Ascending aorta (tissue), 2 donors: ENCODE measurements at regions not wholly inside any gene's neighbourhood (a gene's known extent, or its start where the extent isn't known, plus 50 kb on each side); places are given as distances from the start of the nearest gene placed in this dataset.

Source experiments
- DNase-seq, 2 donors: peaks; one replicate each; pipeline ENCODE4 v3.0.0-alpha.2; 2019; ENCODE audit warnings: low spot score in 2 of 2
- H3K27ac ChIP-seq, 2 donors: fragments of 200-600 bp; sonication (generic); one replicate each; pipeline ENCODE4 v1.5.1; 2016 to 2017; ENCODE audit warnings: mild to moderate bottlenecking in 1 of 2
- H3K27me3 ChIP-seq: fragments of 200-600 bp; sonication (generic); one replicate; pipeline ENCODE4 v1.5.1; 2017
- H3K36me3 ChIP-seq, 2 donors: fragments of 200-600 bp; sonication (generic); one replicate each; pipeline ENCODE4 v1.5.1; 2016
- H3K4me1 ChIP-seq, 2 donors: fragments of 200-600 bp; sonication (generic); one replicate each; pipeline ENCODE4 v1.5.1; 2016 to 2017; ENCODE audit warnings: mild to moderate bottlenecking in 1 of 2
- H3K4me3 ChIP-seq, 2 donors: fragments of 200-600 bp; sonication (generic); one replicate each; pipeline ENCODE4 v1.5.1; 2016 to 2017; ENCODE audit warnings: mild to moderate bottlenecking in 1 of 2
- H3K9me3 ChIP-seq, 2 donors: fragments of 200-600 bp; sonication (generic); one replicate each; pipeline ENCODE4 v1.5.1; 2016
- intact Hi-C: fragments of 100-400 bp; cut with DNase I; formaldehyde crosslinking; loops from one replicate; pipeline ENCODE4 v1.15.1; 2023
- TF ChIP-seq, protein P1 (sequence below), 3 experiments: fragments of 200-600 bp in 2 of 3; fragments of 450-650 bp in 1 of 3; sonication (generic) in 2 of 3; IDR thresholded peaks; one replicate each; pipeline ENCODE4 v1.5.1; 2016 to 2019; ENCODE audit warnings: antibody characterized with exemption in 3 of 3, mild to moderate bottlenecking in 1 of 3, moderate library complexity in 1 of 3

DNA sequence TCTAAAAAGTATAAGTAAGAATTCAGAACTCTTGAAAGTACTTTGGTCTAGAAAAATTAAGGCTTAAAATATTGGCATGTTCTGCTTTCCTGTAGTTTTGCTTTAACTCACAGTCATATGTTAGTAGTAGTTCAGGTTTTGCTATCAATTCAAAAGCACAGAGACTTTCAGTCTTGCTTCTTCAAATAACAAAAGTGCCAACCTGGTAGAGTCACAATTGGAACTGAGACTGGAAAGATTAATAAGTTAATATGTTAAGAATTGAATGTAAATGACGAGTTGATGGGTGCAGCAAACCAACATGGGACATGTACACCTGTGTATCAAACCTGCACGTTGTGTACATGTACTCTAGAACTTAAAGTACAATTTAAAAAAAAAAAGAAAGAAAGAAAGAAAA is 822.3 kb downstream of the MTRR start:
- TF ChIP-seq, protein P1, sequence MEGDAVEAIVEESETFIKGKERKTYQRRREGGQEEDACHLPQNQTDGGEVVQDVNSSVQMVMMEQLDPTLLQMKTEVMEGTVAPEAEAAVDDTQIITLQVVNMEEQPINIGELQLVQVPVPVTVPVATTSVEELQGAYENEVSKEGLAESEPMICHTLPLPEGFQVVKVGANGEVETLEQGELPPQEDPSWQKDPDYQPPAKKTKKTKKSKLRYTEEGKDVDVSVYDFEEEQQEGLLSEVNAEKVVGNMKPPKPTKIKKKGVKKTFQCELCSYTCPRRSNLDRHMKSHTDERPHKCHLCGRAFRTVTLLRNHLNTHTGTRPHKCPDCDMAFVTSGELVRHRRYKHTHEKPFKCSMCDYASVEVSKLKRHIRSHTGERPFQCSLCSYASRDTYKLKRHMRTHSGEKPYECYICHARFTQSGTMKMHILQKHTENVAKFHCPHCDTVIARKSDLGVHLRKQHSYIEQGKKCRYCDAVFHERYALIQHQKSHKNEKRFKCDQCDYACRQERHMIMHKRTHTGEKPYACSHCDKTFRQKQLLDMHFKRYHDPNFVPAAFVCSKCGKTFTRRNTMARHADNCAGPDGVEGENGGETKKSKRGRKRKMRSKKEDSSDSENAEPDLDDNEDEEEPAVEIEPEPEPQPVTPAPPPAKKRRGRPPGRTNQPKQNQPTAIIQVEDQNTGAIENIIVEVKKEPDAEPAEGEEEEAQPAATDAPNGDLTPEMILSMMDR (IDR thresholded peaks at IDR 0.05) = no peak

DNA sequence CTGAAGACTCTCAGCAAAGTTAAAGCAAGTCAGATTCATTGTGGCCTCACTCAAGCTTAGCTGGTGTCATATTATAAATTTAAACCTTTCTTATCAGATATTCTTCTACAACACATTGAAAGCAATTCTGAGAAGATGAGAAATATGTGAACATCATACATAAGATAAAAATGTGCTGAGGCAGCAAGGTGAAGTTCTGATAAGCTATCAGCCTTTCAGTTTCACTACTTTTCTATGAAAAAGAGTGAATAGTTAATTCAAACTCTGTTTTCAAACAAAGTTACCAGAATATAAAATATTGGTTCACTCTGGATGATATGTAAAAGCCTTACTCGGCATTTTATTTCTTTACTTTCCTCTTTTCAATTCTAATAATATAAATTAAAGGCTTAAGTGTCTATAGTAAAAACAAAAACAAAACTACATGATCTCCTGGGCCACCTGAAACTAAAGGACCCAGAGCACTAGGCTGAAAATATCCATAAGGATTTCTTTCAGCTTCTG is 824.4 kb downstream of the MTRR start:
- TF ChIP-seq, protein P1 (IDR thresholded peaks at IDR 0.05) = no peak
- no peak for DNase-seq
- peaks cover 0 to 3% of the 10 kb centered on the region in 2 donors for H3K4me1 ChIP-seq
- no peak overlapping the region for H3K4me3 ChIP-seq
- no peaks in the 10 kb centered on the region for H3K9me3 ChIP-seq
- no peaks in the 10 kb centered on the region for H3K36me3 ChIP-seq
- no peaks in the 10 kb centered on the region for H3K27me3 ChIP-seq
- no peak overlapping the region for H3K27ac ChIP-seq
- intact Hi-C loops = no loop called here

More for the DNA sequence above, 822.3 kb downstream of the MTRR start:
- Histone ChIP-seq H3K9me3 (no peaks in the 10 kb centered on the region), H3K27ac (no peak overlapping the region), H3K36me3 (no peaks in the 10 kb centered on the region), H3K4me3 (no peak overlapping the region), H3K27me3 (no peaks in the 10 kb centered on the region), H3K4me1 (peaks cover 0 to 3% of the 10 kb centered on the region in 2 donors)
- no peak for DNase-seq
- intact Hi-C loops = no loop called here

DNA sequence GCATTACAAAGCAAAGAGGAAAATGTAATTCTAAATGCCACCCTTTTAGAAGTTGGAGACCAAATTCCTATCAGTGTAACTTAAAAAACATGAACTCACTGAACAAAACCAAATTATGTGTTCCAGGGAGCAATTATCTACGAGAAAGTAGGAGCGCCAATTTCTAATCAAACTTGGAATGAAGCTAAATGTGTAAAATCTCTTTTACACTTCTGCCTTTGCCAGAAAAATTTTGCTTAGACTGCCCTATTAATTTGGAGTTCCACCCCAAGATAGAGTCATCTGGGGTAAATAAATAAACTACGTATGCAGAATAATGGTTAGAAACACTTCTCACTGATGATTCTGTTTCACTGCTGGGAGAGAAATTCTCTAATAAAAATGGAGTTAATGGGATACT is 825.6 kb downstream of the MTRR start:
- no peak overlapping the region for H3K27ac ChIP-seq
- no peaks in the 10 kb centered on the region for H3K27me3 ChIP-seq
- H3K4me3 ChIP-seq = no peak overlapping the region
- H3K9me3 ChIP-seq = no peaks in the 10 kb centered on the region
- no peak for DNase-seq
- H3K36me3 ChIP-seq = no peaks in the 10 kb centered on the region
- intact Hi-C loops = no loop called here
- H3K4me1 ChIP-seq = peaks cover 0 to 3% of the 10 kb centered on the region in 2 donors
- TF ChIP-seq, protein P1 (IDR thresholded peaks at IDR 0.05) = no peak

DNA sequence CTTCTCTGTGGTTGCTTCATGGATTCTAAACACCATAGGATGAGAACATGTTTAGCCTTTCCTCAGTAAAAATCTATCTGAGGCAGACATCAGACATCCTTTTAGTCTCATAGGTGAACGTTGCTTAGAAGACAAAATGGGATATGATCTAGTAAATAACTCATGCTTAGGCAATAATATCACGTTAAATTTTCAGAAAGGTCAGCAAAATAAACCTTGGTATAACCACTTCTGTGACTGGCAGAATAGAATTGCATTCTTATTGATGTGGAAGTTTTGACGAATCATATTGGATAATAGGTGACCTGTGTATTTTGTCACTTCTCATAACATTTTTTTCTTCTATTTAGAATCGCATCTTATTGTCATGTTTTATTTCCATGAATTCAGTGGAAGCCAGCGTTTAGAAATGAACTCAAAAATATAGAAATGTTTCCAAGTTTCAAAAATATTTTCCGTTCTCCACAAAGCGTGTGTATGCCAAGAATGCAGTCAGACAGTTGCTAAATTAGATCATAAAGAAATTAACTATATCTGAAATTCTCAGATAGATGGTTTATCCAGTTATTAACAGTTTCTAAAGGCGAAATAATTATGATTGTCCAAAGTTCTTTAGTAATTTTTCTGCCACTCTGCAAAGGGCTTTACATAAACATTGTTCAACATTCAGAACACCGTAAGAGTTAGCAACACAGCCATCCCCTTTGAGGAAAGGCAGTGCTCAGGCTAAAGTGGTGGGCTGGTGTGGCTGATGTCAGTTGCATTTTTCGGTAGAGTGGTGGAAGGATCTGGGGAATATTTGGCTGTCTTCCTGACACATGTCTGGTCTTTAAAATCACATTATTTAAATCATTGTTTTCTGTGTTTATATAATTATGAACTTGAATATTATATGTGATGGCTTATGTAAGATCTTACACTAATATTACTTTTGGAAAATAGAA is 827.2 kb downstream of the MTRR start:
- no peak for DNase-seq
- Histone ChIP-seq H3K36me3 (no peaks in the 10 kb centered on the region), H3K9me3 (no peaks in the 10 kb centered on the region), H3K27ac (no peak overlapping the region), H3K4me3 (no peak overlapping the region), H3K27me3 (no peaks in the 10 kb centered on the region), H3K4me1 (peaks cover 0 to 3% of the 10 kb centered on the region in 2 donors)
- TF ChIP-seq, protein P1 (IDR thresholded peaks at IDR 0.05) = no peak
- intact Hi-C loops = no loop called here

DNA sequence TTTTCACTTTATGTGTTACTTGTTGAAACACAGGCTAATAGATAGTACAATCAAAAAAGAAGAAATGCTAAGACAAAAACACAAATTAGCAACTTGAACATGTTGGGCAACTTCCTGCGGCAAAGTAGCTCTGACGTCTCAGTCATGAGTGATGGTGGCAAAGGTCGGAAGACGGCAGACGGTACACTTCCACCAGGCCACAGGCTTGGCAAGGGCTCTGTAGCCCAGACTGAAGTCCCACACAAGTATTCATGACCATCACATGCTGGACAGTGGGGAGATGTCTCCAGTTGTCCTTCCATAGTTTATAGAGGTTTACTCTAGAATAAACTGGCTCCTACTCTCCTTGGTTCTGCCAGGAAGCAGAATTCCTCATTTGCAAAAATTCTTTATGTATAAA is 831.3 kb downstream of the MTRR start:
- no peak for DNase-seq
- H3K36me3 ChIP-seq = no peaks in the 10 kb centered on the region
- no peak overlapping the region for H3K27ac ChIP-seq
- intact Hi-C loops = no loop called here
- H3K4me3 ChIP-seq = no peak overlapping the region
- no peaks in the 10 kb centered on the region for H3K27me3 ChIP-seq
- TF ChIP-seq, protein P1 (IDR thresholded peaks at IDR 0.05) = no peak
- H3K4me1 ChIP-seq = peaks cover 0 to 3% of the 10 kb centered on the region in 2 donors
- H3K9me3 ChIP-seq = no peaks in the 10 kb centered on the region
